CD4-positive, alpha-beta T cell (primary cell): ENCODE measurements at regions not wholly inside any gene's neighbourhood (a gene's known extent, or its start where the extent isn't known, plus 50 kb on each side); places are given as distances from the start of the nearest gene placed in this dataset.

Source experiments
- ATAC-seq: fragments of 200-7000 bp; cut with Tn5 transposase; one replicate; pipeline ENCODE4 v1.10.0; 2022; ENCODE audit warnings: mild to moderate bottlenecking; ENCODE audit not compliant: poor library complexity
- CTCF ChIA-PET: fragments of 350-600 bp; sonication (Branson Sonifier 250); formaldehyde crosslinking; loops from one replicate; lab custom pipeline; 2021; ENCODE audit warnings: antibody characterized with exemption, inconsistent platforms; lab: Charles Lee
- POLR2A ChIA-PET: fragments of 350-600 bp; sonication (Branson Sonifier 250); formaldehyde crosslinking; loops from one replicate; lab custom pipeline; 2021; ENCODE audit warnings: antibody characterized with exemption, inconsistent platforms; lab: Charles Lee
- DNase-seq, 14 experiments: peaks; one replicate each; pipeline ENCODE4 v3.0.0-alpha.2; 2013 to 2020; ENCODE audit warnings: mixed read lengths in 2 of 14
- H3K27ac ChIP-seq, 2 donors: one replicate each; pipeline versions ENCODE4 v1.5.1 to v1.7.0; 2013; ENCODE audit warnings: low read length in 2 of 2, low read depth in 1 of 2, mild to moderate bottlenecking in 1 of 2
- H3K27me3 ChIP-seq, 2 experiments: 1 replicate in 1 of 2; 2 replicates in 1 of 2; pipeline versions ENCODE4 v1.6.1 to v1.7.0; 2013; ENCODE audit warnings: low read length in 2 of 2, control low read depth in 1 of 2, mild to moderate bottlenecking in 1 of 2, moderate library complexity in 1 of 2; ENCODE audit not compliant: insufficient read depth in 2 of 2, control insufficient read depth in 1 of 2
- H3K36me3 ChIP-seq: one replicate; pipeline ENCODE4 v1.6.1; 2013; ENCODE audit warnings: low read length, control low read depth; ENCODE audit not compliant: insufficient read depth
- H3K4me1 ChIP-seq: one replicate; pipeline ENCODE4 v1.6.1; 2013; ENCODE audit warnings: low read length, control low read depth; ENCODE audit not compliant: insufficient read depth
- H3K4me3 ChIP-seq: one replicate; pipeline ENCODE4 v1.5.1; 2013; ENCODE audit warnings: mild to moderate bottlenecking, low read length, moderate library complexity
- H3K9me3 ChIP-seq, 2 experiments: 1 replicate in 1 of 2; 2 replicates in 1 of 2; pipeline versions ENCODE4 v1.6.1 to v1.7.0; 2013; ENCODE audit warnings: low read length in 2 of 2, mild to moderate bottlenecking in 2 of 2, control low read depth in 1 of 2, moderate library complexity in 1 of 2; ENCODE audit not compliant: control insufficient read depth in 1 of 2, insufficient read depth in 1 of 2
- H3K27ac Mint-ChIP-seq: one replicate; pipeline ENCODE4 v1.8.0; 2020; ENCODE audit warnings: mixed read lengths
- H3K27me3 Mint-ChIP-seq: one replicate; pipeline ENCODE4 v1.8.0; 2021; ENCODE audit warnings: mixed read lengths
- H3K36me3 Mint-ChIP-seq: one replicate; pipeline ENCODE4 v1.8.0; 2021; ENCODE audit warnings: low read depth, mixed read lengths
- H3K4me1 Mint-ChIP-seq: one replicate; pipeline ENCODE4 v1.8.0; 2021; ENCODE audit warnings: low read depth, mixed read lengths
- H3K4me3 Mint-ChIP-seq: one replicate; pipeline ENCODE4 v1.8.0; 2020; ENCODE audit warnings: mild to moderate bottlenecking, mixed read lengths
- H3K9me3 Mint-ChIP-seq: one replicate; pipeline ENCODE4 v1.8.0; 2020; ENCODE audit warnings: mixed read lengths
- CTCF ChIP-seq: fragments of 200-600 bp; IDR thresholded peaks from one replicate; pipeline ENCODE4 v1.8.0; 2022; ENCODE audit warnings: antibody characterized with exemption, mild to moderate bottlenecking
- intact Hi-C, 2 experiments: fragments of 100-400 bp; cut with DNase I in 1 of 2; cut with micrococcal nuclease in 1 of 2; formaldehyde crosslinking; loops; one replicate each; pipeline versions ENCODE4 v1.15.1 to v1.9.0; 2023 to 2025; cut with DNase I, micrococcal nuclease

DNA sequence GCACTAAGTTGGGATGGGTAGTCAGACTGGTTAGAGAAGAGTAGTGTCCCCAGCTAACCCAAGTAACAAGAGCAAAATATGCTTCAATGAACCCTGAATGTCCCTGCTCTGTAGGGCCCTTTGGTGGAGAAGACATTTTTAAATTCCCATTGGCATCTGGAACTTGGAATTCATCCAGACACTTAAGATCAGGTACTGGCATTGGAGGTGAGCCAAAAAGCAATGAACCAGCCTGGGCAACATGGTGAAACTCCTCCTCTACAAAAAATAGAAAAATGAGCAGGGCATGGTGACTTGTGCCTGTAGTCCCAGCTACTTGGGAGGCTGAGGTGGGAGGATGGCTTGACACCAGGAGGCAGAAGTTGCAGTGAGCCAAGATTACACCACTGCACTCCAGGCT lies 58.9 kb upstream of the ZNF618 start:
- H3K4me3 ChIP-seq, result no peak overlapping the region
- no peaks in the 10 kb centered on the region for H3K4me1 ChIP-seq
- H3K27me3 ChIP-seq, result peaks cover 0 to 9% of the 10 kb centered on the region in 2 experiments
- POLR2A ChIA-PET, result no interaction called here
- H3K36me3 ChIP-seq, result no peaks in the 10 kb centered on the region
- ATAC-seq (no peak), DNase-seq (no peak)
- Mint-ChIP-seq H3K36me3 (no peaks in the 10 kb centered on the region), H3K4me1 (no peaks in the 10 kb centered on the region), H3K27me3 (peaks cover 64% of the 10 kb centered on the region), H3K9me3 (peaks cover 5% of the 10 kb centered on the region), H3K4me3 (no peak overlapping the region), H3K27ac (no peak overlapping the region)
- no peaks in the 10 kb centered on the region for H3K9me3 ChIP-seq
- intact Hi-C loops, result no loop called here
- no peak for TF ChIP-seq CTCF
- no peak overlapping the region for H3K27ac ChIP-seq
- CTCF ChIA-PET, result no interaction called here

- POLR2A ChIA-PET, result no interaction called here
- H3K4me1 ChIP-seq, result no peaks in the 10 kb centered on the region
- DNase-seq, result no peak
- intact Hi-C loops, result no loop called here
- CTCF ChIA-PET, result no interaction called here
- Mint-ChIP-seq H3K9me3 (peaks cover 5% of the 10 kb centered on the region), H3K4me1 (no peaks in the 10 kb centered on the region), H3K27me3 (peaks cover 65% of the 10 kb centered on the region), H3K27ac (no peak overlapping the region), H3K36me3 (no peaks in the 10 kb centered on the region), H3K4me3 (no peak overlapping the region)
- no peak for ATAC-seq
- H3K27ac ChIP-seq, result no peak overlapping the region
- TF ChIP-seq CTCF, result no peak
- H3K36me3 ChIP-seq, result no peaks in the 10 kb centered on the region
- H3K27me3 ChIP-seq, result peaks cover 0 to 5% of the 10 kb centered on the region in 2 experiments
- no peaks in the 10 kb centered on the region for H3K9me3 ChIP-seq
- no peak overlapping the region for H3K4me3 ChIP-seq
These were observed 57.7 kb upstream of the ZNF618 start for GRCh38 chr9:113818391-113818790.

DNA sequence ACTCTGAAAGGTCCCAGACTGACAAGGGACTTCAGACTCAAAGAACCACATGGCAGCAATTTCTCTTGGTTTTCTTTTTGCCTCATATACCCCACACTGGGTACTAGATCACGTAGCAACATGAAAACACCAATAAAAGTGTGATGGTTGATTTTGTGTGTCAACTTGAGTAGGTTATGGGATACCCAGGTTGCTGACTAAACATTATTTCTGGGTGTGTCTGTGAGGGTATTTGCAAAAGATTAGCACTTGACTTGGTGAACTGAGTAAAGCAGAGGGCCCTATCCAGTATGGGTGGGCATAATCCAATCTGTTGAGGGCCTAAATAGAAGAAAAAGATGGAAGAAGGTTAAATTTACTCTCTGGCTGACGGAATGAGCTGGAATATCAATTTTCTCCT lies 53.8 kb upstream of the ZNF618 start:
- Histone ChIP-seq H3K4me1 (no peaks in the 10 kb centered on the region), H3K27ac (no peak overlapping the region), H3K4me3 (no peak overlapping the region), H3K9me3 (peaks cover 0 to 4% of the 10 kb centered on the region in 2 experiments), H3K27me3 (no peaks in the 10 kb centered on the region), H3K36me3 (no peaks in the 10 kb centered on the region)
- DNase-seq (no peak), ATAC-seq (no peak)
- ChIA-PET CTCF (no interaction called here), POLR2A (no interaction called here)
- peaks cover 55% of the 10 kb centered on the region for H3K27me3 Mint-ChIP-seq
- peaks cover 12% of the 10 kb centered on the region for H3K9me3 Mint-ChIP-seq
- H3K27ac Mint-ChIP-seq, result no peak overlapping the region
- H3K4me1 Mint-ChIP-seq, result no peaks in the 10 kb centered on the region
- TF ChIP-seq CTCF, result no peak
- no peak overlapping the region for H3K4me3 Mint-ChIP-seq
- no peaks in the 10 kb centered on the region for H3K36me3 Mint-ChIP-seq
- intact Hi-C loops, result no loop called here
